Liver (tissue), 8 donors: ENCODE measurements at regions not wholly inside any gene's neighbourhood (a gene's known extent, or its start where the extent isn't known, plus 50 kb on each side); places are given as distances from the start of the nearest gene placed in this dataset.

Experiments
- DNase-seq: peaks from one replicate; pipeline ENCODE4 v3.0.0-alpha.2; 2017; ENCODE audit warnings: low spot score
- H3K27ac ChIP-seq, 2 donors: one replicate each; pipeline ENCODE4 v1.7.0; 2013; ENCODE audit warnings: inconsistent platforms in 2 of 2, low read length in 2 of 2, control low read depth in 1 of 2, low read depth in 1 of 2, mild to moderate bottlenecking in 1 of 2
- H3K27me3 ChIP-seq, 4 donors: one replicate each; pipeline versions ENCODE4 v1.6.1 to v1.7.0; 2013; ENCODE audit warnings: low read length in 3 of 4, inconsistent platforms in 1 of 4, mild to moderate bottlenecking in 1 of 4, moderate library complexity in 1 of 4; ENCODE audit not compliant: control insufficient read depth in 4 of 4, insufficient read depth in 4 of 4
- H3K36me3 ChIP-seq, 4 donors: one replicate each; pipeline versions ENCODE4 v1.6.1 to v1.7.0; 2013; ENCODE audit warnings: low read length in 3 of 4, mild to moderate bottlenecking in 3 of 4, low read depth in 1 of 4, moderate library complexity in 1 of 4; ENCODE audit not compliant: control insufficient read depth in 4 of 4, insufficient read depth in 3 of 4
- H3K4me1 ChIP-seq, 4 donors: one replicate each; pipeline versions ENCODE4 v1.6.1 to v1.7.0; 2013; ENCODE audit warnings: low read length in 3 of 4, mild to moderate bottlenecking in 3 of 4, moderate library complexity in 1 of 4; ENCODE audit not compliant: control insufficient read depth in 4 of 4, insufficient read depth in 4 of 4
- H3K4me3 ChIP-seq, 3 donors: one replicate each; pipeline versions ENCODE4 v1.6.1 to v1.7.0; 2013; ENCODE audit warnings: low read length in 3 of 3, control low read depth in 1 of 3, low read depth in 1 of 3, mild to moderate bottlenecking in 1 of 3
- H3K9ac ChIP-seq, 2 donors: one replicate each; pipeline ENCODE4 v1.7.0; 2013; ENCODE audit warnings: low read length in 2 of 2, mild to moderate bottlenecking in 2 of 2, moderate library complexity in 2 of 2, control low read depth in 1 of 2, low read depth in 1 of 2
- H3K9me3 ChIP-seq, 4 donors: one replicate each; pipeline versions ENCODE4 v1.6.1 to v1.7.0; 2013; ENCODE audit warnings: low read length in 3 of 4; ENCODE audit not compliant: control insufficient read depth in 4 of 4
- EGR1 ChIP-seq, 2 donors: IDR thresholded peaks; 2 replicates each; pipeline ENCODE4 v1.6.1; 2016 to 2018; ENCODE audit warnings: antibody characterized with exemption in 2 of 2, low read depth in 2 of 2
- FOXA1 ChIP-seq: IDR thresholded peaks from 2 replicates; pipeline ENCODE4 v1.6.1; 2016; ENCODE audit warnings: antibody characterized with exemption
- FOXA2 ChIP-seq: IDR thresholded peaks from 2 replicates; pipeline ENCODE4 v1.6.1; 2016; ENCODE audit warnings: antibody characterized with exemption
- GABPA ChIP-seq, 2 donors: IDR thresholded peaks in 1 of 2; conservative IDR thresholded peaks in 1 of 2; 2 replicates each; pipeline ENCODE4 v1.6.1; 2016; ENCODE audit warnings: antibody characterized with exemption in 2 of 2, mild to moderate bottlenecking in 1 of 2, moderate library complexity in 1 of 2
- HNF4G ChIP-seq: IDR thresholded peaks from 2 replicates; pipeline ENCODE4 v1.6.1; 2016; ENCODE audit warnings: antibody characterized with exemption
- NR2F2 ChIP-seq: IDR thresholded peaks from 2 replicates; pipeline ENCODE4 v1.6.1; 2016; ENCODE audit warnings: antibody characterized with exemption
- RAD21 ChIP-seq, 2 donors: IDR thresholded peaks; 2 replicates each; pipeline ENCODE4 v1.6.1; 2016; ENCODE audit warnings: antibody characterized with exemption in 2 of 2, mild to moderate bottlenecking in 2 of 2
- RXRA ChIP-seq, 2 donors: IDR thresholded peaks; 2 replicates each; pipeline ENCODE4 v1.6.1; 2017 to 2018; ENCODE audit warnings: antibody characterized with exemption in 2 of 2, mild to moderate bottlenecking in 1 of 2
- SP1 ChIP-seq: IDR thresholded peaks from 2 replicates; pipeline ENCODE4 v1.6.1; 2018; ENCODE audit warnings: antibody characterized with exemption, mild to moderate bottlenecking
- TAF1 ChIP-seq: conservative IDR thresholded peaks from 2 replicates; pipeline ENCODE4 v1.6.1; 2016; ENCODE audit warnings: antibody characterized with exemption, mild to moderate bottlenecking
- YY1 ChIP-seq: IDR thresholded peaks from 2 replicates; pipeline ENCODE4 v1.6.1; 2016; ENCODE audit warnings: antibody characterized with exemption, mild to moderate bottlenecking
- WGBS: extraction: QIAGEN DNeasy Blood & Tissue Kit; methylation state at CpG from one replicate; pipeline ENCODE4 v1.1.7; 2013; 5-methylcytosine and 5-hydroxymethylcytosine counted together
- TF ChIP-seq, protein P1 (sequence below): fragments of 150-350 bp; IDR thresholded peaks from 2 replicates; pipeline ENCODE4 v1.5.1; 2017; ENCODE audit warnings: improper control_type of control experiment, low read depth, low read length; ENCODE audit not compliant: missing input control
- TF ChIP-seq, protein P2 (sequence below): IDR thresholded peaks from 2 replicates; pipeline ENCODE4 v1.6.1; 2016; ENCODE audit warnings: antibody characterized with exemption
- TF ChIP-seq, protein P3 (sequence below): IDR thresholded peaks from 2 replicates; pipeline ENCODE4 v1.6.1; 2016; ENCODE audit warnings: antibody characterized with exemption
- TF ChIP-seq, protein P4 (sequence below): IDR thresholded peaks from 2 replicates; pipeline ENCODE4 v1.6.1; 2016; ENCODE audit warnings: antibody characterized with exemption, mild to moderate bottlenecking
- TF ChIP-seq, protein P5 (sequence below): IDR thresholded peaks from 2 replicates; pipeline ENCODE4 v1.6.1; 2016; ENCODE audit warnings: antibody characterized with exemption
- donor health status: healthy.
- donor health status: healthy.
- donor health status: healthy.
- donor health status: healthy.
- donor health status: healthy.

DNA sequence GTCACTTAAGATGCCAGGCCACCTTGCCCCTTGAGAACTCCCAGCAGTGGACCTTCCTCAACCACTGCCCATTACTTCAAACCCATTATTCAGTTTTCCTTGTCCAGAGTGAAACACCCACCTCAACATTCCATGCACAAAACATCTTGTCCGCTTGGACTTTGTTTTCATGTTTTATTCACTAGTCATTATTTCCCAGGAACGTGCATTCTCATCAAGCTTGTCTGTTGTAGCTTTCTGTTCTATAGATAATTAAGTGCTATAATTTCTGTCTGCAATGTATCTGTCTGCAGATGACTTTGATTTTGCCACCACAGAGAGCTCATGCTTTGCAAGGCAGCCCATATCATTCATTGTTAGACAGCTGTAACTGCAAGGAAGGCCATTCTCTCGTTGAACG lies 117.4 kb downstream of the RAB18 start:
- no peak for DNase-seq
- H3K4me3 ChIP-seq, result no peak overlapping the region
- H3K9ac ChIP-seq, result no peak overlapping the region
- no peaks in the 10 kb centered on the region for H3K27me3 ChIP-seq
- no peaks in the 10 kb centered on the region for H3K36me3 ChIP-seq
- TF ChIP-seq NR2F2 (no peak), GABPA (IDR thresholded peaks at IDR 0.05 in 1 of 2, conservative IDR thresholded peaks at IDR 0.05 in 1 of 2) (no peak), FOXA2 (no peak), RXRA (IDR thresholded peaks at IDR 0.05) (no peak), RAD21 (IDR thresholded peaks at IDR 0.05) (no peak), HNF4G (no peak), TAF1 (no peak), FOXA1 (no peak), YY1 (no peak), EGR1 (IDR thresholded peaks at IDR 0.05; ENCODE audit: low read depth in 2 of 2) (no peak), SP1 (no peak)
- TF ChIP-seq, protein P1, sequence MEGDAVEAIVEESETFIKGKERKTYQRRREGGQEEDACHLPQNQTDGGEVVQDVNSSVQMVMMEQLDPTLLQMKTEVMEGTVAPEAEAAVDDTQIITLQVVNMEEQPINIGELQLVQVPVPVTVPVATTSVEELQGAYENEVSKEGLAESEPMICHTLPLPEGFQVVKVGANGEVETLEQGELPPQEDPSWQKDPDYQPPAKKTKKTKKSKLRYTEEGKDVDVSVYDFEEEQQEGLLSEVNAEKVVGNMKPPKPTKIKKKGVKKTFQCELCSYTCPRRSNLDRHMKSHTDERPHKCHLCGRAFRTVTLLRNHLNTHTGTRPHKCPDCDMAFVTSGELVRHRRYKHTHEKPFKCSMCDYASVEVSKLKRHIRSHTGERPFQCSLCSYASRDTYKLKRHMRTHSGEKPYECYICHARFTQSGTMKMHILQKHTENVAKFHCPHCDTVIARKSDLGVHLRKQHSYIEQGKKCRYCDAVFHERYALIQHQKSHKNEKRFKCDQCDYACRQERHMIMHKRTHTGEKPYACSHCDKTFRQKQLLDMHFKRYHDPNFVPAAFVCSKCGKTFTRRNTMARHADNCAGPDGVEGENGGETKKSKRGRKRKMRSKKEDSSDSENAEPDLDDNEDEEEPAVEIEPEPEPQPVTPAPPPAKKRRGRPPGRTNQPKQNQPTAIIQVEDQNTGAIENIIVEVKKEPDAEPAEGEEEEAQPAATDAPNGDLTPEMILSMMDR, result no peak
- TF ChIP-seq, protein P2, sequence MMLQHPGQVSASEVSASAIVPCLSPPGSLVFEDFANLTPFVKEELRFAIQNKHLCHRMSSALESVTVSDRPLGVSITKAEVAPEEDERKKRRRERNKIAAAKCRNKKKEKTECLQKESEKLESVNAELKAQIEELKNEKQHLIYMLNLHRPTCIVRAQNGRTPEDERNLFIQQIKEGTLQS, result no peak
- TF ChIP-seq, protein P3, sequence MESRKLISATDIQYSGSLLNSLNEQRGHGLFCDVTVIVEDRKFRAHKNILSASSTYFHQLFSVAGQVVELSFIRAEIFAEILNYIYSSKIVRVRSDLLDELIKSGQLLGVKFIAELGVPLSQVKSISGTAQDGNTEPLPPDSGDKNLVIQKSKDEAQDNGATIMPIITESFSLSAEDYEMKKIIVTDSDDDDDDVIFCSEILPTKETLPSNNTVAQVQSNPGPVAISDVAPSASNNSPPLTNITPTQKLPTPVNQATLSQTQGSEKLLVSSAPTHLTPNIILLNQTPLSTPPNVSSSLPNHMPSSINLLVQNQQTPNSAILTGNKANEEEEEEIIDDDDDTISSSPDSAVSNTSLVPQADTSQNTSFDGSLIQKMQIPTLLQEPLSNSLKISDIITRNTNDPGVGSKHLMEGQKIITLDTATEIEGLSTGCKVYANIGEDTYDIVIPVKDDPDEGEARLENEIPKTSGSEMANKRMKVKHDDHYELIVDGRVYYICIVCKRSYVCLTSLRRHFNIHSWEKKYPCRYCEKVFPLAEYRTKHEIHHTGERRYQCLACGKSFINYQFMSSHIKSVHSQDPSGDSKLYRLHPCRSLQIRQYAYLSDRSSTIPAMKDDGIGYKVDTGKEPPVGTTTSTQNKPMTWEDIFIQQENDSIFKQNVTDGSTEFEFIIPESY, result no peak
- TF ChIP-seq, protein P4, sequence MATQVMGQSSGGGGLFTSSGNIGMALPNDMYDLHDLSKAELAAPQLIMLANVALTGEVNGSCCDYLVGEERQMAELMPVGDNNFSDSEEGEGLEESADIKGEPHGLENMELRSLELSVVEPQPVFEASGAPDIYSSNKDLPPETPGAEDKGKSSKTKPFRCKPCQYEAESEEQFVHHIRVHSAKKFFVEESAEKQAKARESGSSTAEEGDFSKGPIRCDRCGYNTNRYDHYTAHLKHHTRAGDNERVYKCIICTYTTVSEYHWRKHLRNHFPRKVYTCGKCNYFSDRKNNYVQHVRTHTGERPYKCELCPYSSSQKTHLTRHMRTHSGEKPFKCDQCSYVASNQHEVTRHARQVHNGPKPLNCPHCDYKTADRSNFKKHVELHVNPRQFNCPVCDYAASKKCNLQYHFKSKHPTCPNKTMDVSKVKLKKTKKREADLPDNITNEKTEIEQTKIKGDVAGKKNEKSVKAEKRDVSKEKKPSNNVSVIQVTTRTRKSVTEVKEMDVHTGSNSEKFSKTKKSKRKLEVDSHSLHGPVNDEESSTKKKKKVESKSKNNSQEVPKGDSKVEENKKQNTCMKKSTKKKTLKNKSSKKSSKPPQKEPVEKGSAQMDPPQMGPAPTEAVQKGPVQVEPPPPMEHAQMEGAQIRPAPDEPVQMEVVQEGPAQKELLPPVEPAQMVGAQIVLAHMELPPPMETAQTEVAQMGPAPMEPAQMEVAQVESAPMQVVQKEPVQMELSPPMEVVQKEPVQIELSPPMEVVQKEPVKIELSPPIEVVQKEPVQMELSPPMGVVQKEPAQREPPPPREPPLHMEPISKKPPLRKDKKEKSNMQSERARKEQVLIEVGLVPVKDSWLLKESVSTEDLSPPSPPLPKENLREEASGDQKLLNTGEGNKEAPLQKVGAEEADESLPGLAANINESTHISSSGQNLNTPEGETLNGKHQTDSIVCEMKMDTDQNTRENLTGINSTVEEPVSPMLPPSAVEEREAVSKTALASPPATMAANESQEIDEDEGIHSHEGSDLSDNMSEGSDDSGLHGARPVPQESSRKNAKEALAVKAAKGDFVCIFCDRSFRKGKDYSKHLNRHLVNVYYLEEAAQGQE, result no peak
- no peaks in the 10 kb centered on the region for H3K4me1 ChIP-seq
- 81% methylated on average over 4 of the region's 4 CpGs for WGBS
- no peaks in the 10 kb centered on the region for H3K9me3 ChIP-seq
- H3K27ac ChIP-seq, result no peak overlapping the region

DNA sequence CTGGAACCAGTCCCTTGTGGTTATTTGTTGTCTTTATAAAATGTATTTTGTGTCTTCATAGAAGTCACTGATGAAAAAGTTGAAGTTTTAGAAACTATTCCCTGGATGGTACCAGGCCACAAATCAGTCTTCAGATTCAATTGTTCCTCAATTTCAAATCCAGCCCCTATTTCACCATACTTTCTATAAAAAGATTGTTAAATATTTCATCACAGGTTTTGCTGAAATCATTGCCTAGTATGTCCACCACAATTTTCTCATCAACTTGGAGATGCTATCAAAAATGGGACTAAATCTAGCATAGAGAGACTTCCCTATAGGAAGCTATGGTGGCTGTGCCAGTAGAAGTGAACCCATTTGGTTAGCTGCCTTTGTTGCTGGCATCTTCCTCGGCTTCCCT lies 118.5 kb downstream of the RAB18 start:
- no peak overlapping the region for H3K27ac ChIP-seq
- H3K9ac ChIP-seq, result no peak overlapping the region
- no peaks in the 10 kb centered on the region for H3K27me3 ChIP-seq
- 72% methylated on average over 1 of the region's 1 CpG for WGBS
- no peak for DNase-seq
- H3K36me3 ChIP-seq, result no peaks in the 10 kb centered on the region
- H3K4me3 ChIP-seq, result no peak overlapping the region
- no peaks in the 10 kb centered on the region for H3K9me3 ChIP-seq
- H3K4me1 ChIP-seq, result no peaks in the 10 kb centered on the region
- TF ChIP-seq RAD21 (IDR thresholded peaks at IDR 0.05) (no peak), GABPA (IDR thresholded peaks at IDR 0.05 in 1 of 2, conservative IDR thresholded peaks at IDR 0.05 in 1 of 2) (no peak)
- TF ChIP-seq, protein P1, result no peak
- TF ChIP-seq, protein P2, result no peak
- TF ChIP-seq, protein P5, sequence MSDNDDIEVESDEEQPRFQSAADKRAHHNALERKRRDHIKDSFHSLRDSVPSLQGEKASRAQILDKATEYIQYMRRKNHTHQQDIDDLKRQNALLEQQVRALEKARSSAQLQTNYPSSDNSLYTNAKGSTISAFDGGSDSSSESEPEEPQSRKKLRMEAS, result no peak
- TF ChIP-seq, protein P3, result no peak
